ENCODE measurements at regions not wholly inside any gene's neighbourhood (a gene's known extent, or its start where the extent isn't known, plus 50 kb on each side); places are given as distances from the start of the nearest gene placed in this dataset.

DNA sequence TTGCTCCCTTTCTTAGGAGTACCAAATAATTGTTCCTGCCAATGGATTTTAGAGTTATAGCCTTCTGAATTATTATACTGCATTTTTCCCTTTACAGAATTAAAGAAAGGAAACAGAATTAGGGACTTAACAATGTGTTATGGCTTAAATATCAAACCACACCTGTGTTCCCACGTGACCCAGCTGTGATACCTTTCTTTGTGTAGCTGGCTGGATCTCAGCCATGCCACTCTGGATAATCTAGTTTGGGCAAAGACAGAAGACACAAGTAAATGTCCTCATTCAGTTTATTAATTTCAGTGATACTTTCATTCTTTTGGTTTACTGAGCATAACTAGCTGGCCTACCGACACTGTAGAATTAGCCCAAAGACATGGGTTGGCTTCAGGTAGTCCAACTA is 417.2 kb upstream of the ADAMTS16 start (continued):
- TF ChIP-seq, protein P1, sequence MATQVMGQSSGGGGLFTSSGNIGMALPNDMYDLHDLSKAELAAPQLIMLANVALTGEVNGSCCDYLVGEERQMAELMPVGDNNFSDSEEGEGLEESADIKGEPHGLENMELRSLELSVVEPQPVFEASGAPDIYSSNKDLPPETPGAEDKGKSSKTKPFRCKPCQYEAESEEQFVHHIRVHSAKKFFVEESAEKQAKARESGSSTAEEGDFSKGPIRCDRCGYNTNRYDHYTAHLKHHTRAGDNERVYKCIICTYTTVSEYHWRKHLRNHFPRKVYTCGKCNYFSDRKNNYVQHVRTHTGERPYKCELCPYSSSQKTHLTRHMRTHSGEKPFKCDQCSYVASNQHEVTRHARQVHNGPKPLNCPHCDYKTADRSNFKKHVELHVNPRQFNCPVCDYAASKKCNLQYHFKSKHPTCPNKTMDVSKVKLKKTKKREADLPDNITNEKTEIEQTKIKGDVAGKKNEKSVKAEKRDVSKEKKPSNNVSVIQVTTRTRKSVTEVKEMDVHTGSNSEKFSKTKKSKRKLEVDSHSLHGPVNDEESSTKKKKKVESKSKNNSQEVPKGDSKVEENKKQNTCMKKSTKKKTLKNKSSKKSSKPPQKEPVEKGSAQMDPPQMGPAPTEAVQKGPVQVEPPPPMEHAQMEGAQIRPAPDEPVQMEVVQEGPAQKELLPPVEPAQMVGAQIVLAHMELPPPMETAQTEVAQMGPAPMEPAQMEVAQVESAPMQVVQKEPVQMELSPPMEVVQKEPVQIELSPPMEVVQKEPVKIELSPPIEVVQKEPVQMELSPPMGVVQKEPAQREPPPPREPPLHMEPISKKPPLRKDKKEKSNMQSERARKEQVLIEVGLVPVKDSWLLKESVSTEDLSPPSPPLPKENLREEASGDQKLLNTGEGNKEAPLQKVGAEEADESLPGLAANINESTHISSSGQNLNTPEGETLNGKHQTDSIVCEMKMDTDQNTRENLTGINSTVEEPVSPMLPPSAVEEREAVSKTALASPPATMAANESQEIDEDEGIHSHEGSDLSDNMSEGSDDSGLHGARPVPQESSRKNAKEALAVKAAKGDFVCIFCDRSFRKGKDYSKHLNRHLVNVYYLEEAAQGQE (IDR thresholded peaks at IDR 0.05; ENCODE audit: unreplicated experiment) = no peak
- TF ChIP-seq, protein P2, sequence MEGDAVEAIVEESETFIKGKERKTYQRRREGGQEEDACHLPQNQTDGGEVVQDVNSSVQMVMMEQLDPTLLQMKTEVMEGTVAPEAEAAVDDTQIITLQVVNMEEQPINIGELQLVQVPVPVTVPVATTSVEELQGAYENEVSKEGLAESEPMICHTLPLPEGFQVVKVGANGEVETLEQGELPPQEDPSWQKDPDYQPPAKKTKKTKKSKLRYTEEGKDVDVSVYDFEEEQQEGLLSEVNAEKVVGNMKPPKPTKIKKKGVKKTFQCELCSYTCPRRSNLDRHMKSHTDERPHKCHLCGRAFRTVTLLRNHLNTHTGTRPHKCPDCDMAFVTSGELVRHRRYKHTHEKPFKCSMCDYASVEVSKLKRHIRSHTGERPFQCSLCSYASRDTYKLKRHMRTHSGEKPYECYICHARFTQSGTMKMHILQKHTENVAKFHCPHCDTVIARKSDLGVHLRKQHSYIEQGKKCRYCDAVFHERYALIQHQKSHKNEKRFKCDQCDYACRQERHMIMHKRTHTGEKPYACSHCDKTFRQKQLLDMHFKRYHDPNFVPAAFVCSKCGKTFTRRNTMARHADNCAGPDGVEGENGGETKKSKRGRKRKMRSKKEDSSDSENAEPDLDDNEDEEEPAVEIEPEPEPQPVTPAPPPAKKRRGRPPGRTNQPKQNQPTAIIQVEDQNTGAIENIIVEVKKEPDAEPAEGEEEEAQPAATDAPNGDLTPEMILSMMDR (conservative IDR thresholded peaks at IDR 0.05; ENCODE audit: low read depth in 2 of 2) = no peak

DNA sequence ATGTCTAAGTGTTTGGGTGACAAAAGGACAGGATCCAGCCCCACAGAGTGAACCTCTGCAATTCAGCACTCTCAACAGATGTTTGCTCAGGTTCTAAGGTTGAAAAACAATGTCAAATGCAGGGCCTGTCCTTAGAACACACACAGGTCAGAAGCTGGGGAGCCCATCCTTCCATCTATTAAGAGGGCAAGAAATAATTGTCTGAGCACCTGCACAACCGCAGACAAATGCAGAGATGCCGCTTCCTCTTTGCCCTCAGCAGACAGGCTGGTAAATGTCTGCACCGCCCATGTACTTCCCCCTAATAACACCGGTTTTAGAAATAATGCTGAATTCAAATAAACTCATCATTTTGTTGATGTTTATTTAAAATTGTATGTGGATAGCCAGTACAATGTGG is 414.5 kb upstream of the ADAMTS16 start:
- H3K9me2 ChIP-seq (ENCODE audit: insufficient read depth) = no peaks in the 10 kb centered on the region
- Mint-ChIP-seq H3K4me1 (no peaks in the 10 kb centered on the region), H3K27me3 (ENCODE audit: insufficient read depth, low read depth, poor library complexity) (peaks cover 2% of the 10 kb centered on the region), H3K4me3 (no peak overlapping the region), H3K9me3 (no peaks in the 10 kb centered on the region), H3K36me3 (ENCODE audit: low read depth) (no peaks in the 10 kb centered on the region), H3K27ac (no peak overlapping the region)
- H3K4me2 ChIP-seq = no peak overlapping the region
- DNase-seq (ENCODE audit: low spot score) (no peak), ATAC-seq (no peak)
- H3F3A ChIP-seq (replicated peaks; ENCODE audit: low read depth) = no peaks in the 10 kb centered on the region
- TF ChIP-seq, protein P3, sequence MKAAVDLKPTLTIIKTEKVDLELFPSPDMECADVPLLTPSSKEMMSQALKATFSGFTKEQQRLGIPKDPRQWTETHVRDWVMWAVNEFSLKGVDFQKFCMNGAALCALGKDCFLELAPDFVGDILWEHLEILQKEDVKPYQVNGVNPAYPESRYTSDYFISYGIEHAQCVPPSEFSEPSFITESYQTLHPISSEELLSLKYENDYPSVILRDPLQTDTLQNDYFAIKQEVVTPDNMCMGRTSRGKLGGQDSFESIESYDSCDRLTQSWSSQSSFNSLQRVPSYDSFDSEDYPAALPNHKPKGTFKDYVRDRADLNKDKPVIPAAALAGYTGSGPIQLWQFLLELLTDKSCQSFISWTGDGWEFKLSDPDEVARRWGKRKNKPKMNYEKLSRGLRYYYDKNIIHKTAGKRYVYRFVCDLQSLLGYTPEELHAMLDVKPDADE (IDR thresholded peaks at IDR 0.05) = no peak
- TF ChIP-seq JUNB (IDR thresholded peaks at IDR 0.05; ENCODE audit: unreplicated experiment) = no peak
- TF ChIP-seq, protein P2 (conservative IDR thresholded peaks at IDR 0.05; ENCODE audit: low read depth in 2 of 2) = no peak
- TF ChIP-seq, protein P1 (IDR thresholded peaks at IDR 0.05; ENCODE audit: unreplicated experiment) = no peak
- no peaks in the 10 kb centered on the region for H3K36me3 ChIP-seq (ENCODE audit: insufficient read depth)
- no peaks in the 10 kb centered on the region for H3K79me2 ChIP-seq (replicated peaks; ENCODE audit: insufficient read depth)
- H2AFZ ChIP-seq = no peak overlapping the region
- no peak overlapping the region for H3K4me3 ChIP-seq
- H4K20me1 ChIP-seq (replicated peaks; ENCODE audit: insufficient read depth) = no peaks in the 10 kb centered on the region
- no peaks in the 10 kb centered on the region for H3K4me1 ChIP-seq (ENCODE audit: insufficient read depth)
- no peaks in the 10 kb centered on the region for H3K27me3 ChIP-seq (ENCODE audit: insufficient read depth)
- no peak overlapping the region for H3K27ac ChIP-seq (ENCODE audit: low read depth)

All from GM23338 (cell line).